Neural crest cell (in vitro differentiated cells): ENCODE measurements at regions not wholly inside any gene's neighbourhood (a gene's known extent, or its start where the extent isn't known, plus 50 kb on each side); places are given as distances from the start of the nearest gene placed in this dataset.

Experiments
- DNase-seq: peaks from one replicate; pipeline ENCODE4 v3.0.0; 2021; ENCODE audit warnings: low read depth, mixed read lengths, low spot score
- H3K27ac Mint-ChIP-seq: one replicate; pipeline ENCODE4 v1.8.0; 2021; ENCODE audit warnings: mild to moderate bottlenecking, mixed read lengths; ENCODE audit not compliant: unreplicated experiment
- H3K27me3 Mint-ChIP-seq: 2 replicates; pipeline ENCODE4 v1.8.0; 2021; ENCODE audit warnings: low read depth, mild to moderate bottlenecking, mixed read lengths
- H3K36me3 Mint-ChIP-seq: 2 replicates; pipeline ENCODE4 v1.8.0; 2021; ENCODE audit warnings: low read depth, mild to moderate bottlenecking, mixed read lengths
- H3K4me1 Mint-ChIP-seq: 2 replicates; pipeline ENCODE4 v1.8.0; 2021; ENCODE audit warnings: mixed read lengths
- H3K4me3 Mint-ChIP-seq: one replicate; pipeline ENCODE4 v1.8.0; 2021; ENCODE audit warnings: mild to moderate bottlenecking, mixed read lengths
- H3K9me3 Mint-ChIP-seq: 2 replicates; pipeline ENCODE4 v1.8.0; 2021; ENCODE audit warnings: mixed read lengths
- TF ChIP-seq, protein P1 (sequence below): fragments of 200-600 bp; sonication (generic); conservative IDR thresholded peaks from 2 replicates; pipeline ENCODE4 v1.5.0; 2021; ENCODE audit warnings: antibody characterized with exemption, mild to moderate bottlenecking

DNA sequence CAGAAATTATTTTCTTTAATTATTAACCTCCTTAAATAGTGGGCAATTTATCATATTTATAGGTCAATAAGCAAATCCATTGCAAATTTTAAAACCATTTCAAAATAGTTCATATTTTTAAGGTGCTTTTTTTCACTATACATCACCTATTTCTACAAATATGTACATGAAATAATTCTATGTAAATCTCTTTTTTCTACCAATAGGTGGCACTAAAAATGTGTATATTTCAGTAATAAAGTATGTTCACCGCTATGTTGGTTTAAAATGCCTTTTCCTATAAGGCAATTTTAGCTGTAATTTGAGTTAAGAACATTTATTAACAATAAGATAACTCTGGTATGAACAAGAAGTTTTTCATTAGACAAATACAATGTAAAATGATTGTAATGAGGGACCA, 672.2 kb downstream of the KCTD8 start:
- H3K27ac Mint-ChIP-seq: no peak overlapping the region
- H3K36me3 Mint-ChIP-seq: no peaks in the 10 kb centered on the region
- H3K4me1 Mint-ChIP-seq: no peaks in the 10 kb centered on the region

DNA sequence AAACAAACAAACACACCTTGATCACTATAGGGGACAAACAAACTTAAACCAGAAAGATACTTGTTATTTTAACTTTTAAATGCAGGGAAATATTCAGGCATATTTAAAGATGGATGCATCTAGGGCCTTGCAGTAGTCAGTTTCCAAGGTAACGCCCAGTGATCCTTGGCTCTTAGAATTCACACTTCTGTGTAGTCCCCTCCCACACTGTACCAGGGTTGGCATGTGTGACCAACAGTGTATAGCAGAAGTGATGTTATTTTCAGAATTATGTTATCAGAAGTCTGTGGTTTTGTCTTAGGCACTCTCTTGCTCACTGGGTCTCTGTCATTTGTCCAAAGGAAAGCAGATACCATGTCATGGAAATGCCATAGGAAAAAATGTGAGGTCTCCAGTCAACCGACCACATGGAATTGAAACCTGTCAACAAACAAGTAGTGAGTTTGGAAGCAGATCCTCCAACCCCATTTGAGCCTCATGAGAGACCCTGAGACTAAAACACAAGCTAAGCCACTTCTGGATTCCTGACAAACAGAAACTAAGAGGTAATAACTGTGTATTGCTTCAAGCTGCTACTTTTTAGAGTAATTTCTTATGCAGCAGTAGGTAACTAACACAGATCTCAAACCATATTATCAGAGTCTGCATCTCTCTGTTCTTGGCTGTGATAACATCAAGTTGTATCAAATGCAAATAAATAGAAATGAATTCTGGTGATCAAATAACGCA, 670.3 kb downstream of the KCTD8 start:
- no peaks in the 10 kb centered on the region for H3K9me3 Mint-ChIP-seq
- no peak for DNase-seq
- no peaks in the 10 kb centered on the region for H3K36me3 Mint-ChIP-seq
- H3K27me3 Mint-ChIP-seq: peaks cover 6% of the 10 kb centered on the region
- TF ChIP-seq, protein P1, sequence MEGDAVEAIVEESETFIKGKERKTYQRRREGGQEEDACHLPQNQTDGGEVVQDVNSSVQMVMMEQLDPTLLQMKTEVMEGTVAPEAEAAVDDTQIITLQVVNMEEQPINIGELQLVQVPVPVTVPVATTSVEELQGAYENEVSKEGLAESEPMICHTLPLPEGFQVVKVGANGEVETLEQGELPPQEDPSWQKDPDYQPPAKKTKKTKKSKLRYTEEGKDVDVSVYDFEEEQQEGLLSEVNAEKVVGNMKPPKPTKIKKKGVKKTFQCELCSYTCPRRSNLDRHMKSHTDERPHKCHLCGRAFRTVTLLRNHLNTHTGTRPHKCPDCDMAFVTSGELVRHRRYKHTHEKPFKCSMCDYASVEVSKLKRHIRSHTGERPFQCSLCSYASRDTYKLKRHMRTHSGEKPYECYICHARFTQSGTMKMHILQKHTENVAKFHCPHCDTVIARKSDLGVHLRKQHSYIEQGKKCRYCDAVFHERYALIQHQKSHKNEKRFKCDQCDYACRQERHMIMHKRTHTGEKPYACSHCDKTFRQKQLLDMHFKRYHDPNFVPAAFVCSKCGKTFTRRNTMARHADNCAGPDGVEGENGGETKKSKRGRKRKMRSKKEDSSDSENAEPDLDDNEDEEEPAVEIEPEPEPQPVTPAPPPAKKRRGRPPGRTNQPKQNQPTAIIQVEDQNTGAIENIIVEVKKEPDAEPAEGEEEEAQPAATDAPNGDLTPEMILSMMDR: no peak
- H3K27ac Mint-ChIP-seq: no peak overlapping the region
- H3K4me3 Mint-ChIP-seq: no peak overlapping the region
- no peaks in the 10 kb centered on the region for H3K4me1 Mint-ChIP-seq

More for the DNA sequence above, 672.2 kb downstream of the KCTD8 start:
- Mint-ChIP-seq H3K27me3 (peaks cover 6% of the 10 kb centered on the region), H3K4me3 (no peak overlapping the region), H3K9me3 (no peaks in the 10 kb centered on the region)
- TF ChIP-seq, protein P1: peak; percentile 64
- DNase-seq: no peak

DNA sequence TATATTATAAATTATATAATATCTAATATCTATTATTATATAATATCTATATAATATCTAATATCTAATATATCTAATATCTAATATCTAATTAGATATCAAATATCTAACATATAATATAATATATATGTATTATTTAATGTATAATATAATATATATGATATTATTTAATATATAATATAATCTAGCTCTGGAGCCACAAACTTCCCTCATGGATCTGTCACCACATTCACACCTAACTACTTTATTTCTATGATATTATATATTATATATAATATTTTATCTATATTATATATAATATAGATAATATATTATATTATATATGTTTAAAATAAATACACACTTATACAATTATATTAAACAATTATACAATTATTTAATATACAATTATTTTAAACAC, 667.5 kb downstream of the KCTD8 start:
- H3K4me1 Mint-ChIP-seq: no peaks in the 10 kb centered on the region
- no peaks in the 10 kb centered on the region for H3K9me3 Mint-ChIP-seq
- no peaks in the 10 kb centered on the region for H3K36me3 Mint-ChIP-seq
- H3K27ac Mint-ChIP-seq: no peak overlapping the region
- TF ChIP-seq, protein P1: no peak
- no peak for DNase-seq
- H3K27me3 Mint-ChIP-seq: peaks cover 6% of the 10 kb centered on the region
- no peak overlapping the region for H3K4me3 Mint-ChIP-seq

- no peaks in the 10 kb centered on the region for H3K36me3 Mint-ChIP-seq
- H3K4me1 Mint-ChIP-seq: no peaks in the 10 kb centered on the region
- no peak overlapping the region for H3K4me3 Mint-ChIP-seq
- no peak for DNase-seq
- H3K9me3 Mint-ChIP-seq: no peaks in the 10 kb centered on the region
- TF ChIP-seq, protein P1: no peak
- peaks cover 6% of the 10 kb centered on the region for H3K27me3 Mint-ChIP-seq
- no peak overlapping the region for H3K27ac Mint-ChIP-seq
Observed at GRCh38 chr4:43782391-43782790, 666.2 kb downstream of the KCTD8 start.

GRCh38 chr4:43816116-43816515, 632.5 kb downstream of the KCTD8 start:
- Mint-ChIP-seq H3K27ac (no peak overlapping the region), H3K27me3 (no peaks in the 10 kb centered on the region), H3K4me1 (no peaks in the 10 kb centered on the region), H3K36me3 (no peaks in the 10 kb centered on the region), H3K4me3 (no peak overlapping the region), H3K9me3 (peaks cover 7% of the 10 kb centered on the region)
- DNase-seq: no peak
- TF ChIP-seq, protein P1: no peak
